Gastrocnemius medialis (tissue), 4 donors: ENCODE measurements at regions not wholly inside any gene's neighbourhood (a gene's known extent, or its start where the extent isn't known, plus 50 kb on each side); places are given as distances from the start of the nearest gene placed in this dataset.

ENCODE experiments used
- POLR2A ChIP-seq, 2 donors: fragments of 450-650 bp; IDR thresholded peaks; one replicate each; pipeline ENCODE4 v1.6.1; 2017; ENCODE audit warnings: antibody characterized with exemption in 2 of 2, mild to moderate bottlenecking in 2 of 2, moderate library complexity in 2 of 2
- TF ChIP-seq, protein P1 (sequence below), 5 experiments: fragments of 450-650 bp in 3 of 5; fragments of 200-600 bp in 2 of 5; sonication (generic) in 2 of 5; IDR thresholded peaks in 4 of 5; conservative IDR thresholded peaks in 1 of 5; 1 replicate in 4 of 5; 2 replicates in 1 of 5; pipeline ENCODE4 v1.5.1; 2016 to 2019; ENCODE audit warnings: antibody characterized with exemption in 5 of 5, mild to moderate bottlenecking in 3 of 5, moderate library complexity in 3 of 5

DNA sequence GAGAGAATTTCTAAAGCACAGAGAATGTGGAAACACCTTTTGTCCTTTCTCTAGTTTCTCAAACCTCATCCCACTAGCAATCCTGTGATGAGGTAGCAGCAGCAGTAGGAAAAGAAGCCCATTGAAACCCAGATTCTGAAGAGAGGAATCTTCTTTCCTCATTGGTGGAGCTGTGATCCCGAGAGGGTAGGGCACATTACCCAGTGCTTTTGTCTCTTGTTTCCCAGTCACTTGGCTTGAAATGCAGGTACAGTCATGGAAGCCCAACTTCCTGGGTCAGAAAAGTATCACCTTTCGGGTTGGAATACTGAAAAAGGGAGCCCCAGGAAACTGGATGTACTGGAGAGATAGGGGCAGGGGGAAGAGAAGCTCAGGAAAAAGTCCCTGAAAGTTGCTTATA, 417.4 kb downstream of the TBC1D32 start:
- TF ChIP-seq POLR2A (IDR thresholded peaks at IDR 0.05) = no peak
- TF ChIP-seq, protein P1, sequence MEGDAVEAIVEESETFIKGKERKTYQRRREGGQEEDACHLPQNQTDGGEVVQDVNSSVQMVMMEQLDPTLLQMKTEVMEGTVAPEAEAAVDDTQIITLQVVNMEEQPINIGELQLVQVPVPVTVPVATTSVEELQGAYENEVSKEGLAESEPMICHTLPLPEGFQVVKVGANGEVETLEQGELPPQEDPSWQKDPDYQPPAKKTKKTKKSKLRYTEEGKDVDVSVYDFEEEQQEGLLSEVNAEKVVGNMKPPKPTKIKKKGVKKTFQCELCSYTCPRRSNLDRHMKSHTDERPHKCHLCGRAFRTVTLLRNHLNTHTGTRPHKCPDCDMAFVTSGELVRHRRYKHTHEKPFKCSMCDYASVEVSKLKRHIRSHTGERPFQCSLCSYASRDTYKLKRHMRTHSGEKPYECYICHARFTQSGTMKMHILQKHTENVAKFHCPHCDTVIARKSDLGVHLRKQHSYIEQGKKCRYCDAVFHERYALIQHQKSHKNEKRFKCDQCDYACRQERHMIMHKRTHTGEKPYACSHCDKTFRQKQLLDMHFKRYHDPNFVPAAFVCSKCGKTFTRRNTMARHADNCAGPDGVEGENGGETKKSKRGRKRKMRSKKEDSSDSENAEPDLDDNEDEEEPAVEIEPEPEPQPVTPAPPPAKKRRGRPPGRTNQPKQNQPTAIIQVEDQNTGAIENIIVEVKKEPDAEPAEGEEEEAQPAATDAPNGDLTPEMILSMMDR (IDR thresholded peaks at IDR 0.05 in 4 of 5, conservative IDR thresholded peaks at IDR 0.05 in 1 of 5) = no peak
